WERI-Rb-1 (cell line): ENCODE measurements at regions not wholly inside any gene's neighbourhood (a gene's known extent, or its start where the extent isn't known, plus 50 kb on each side); places are given as distances from the start of the nearest gene placed in this dataset.
A peak's percentile ranks its signal among the peaks of the same experiment; 100 is the strongest.

Experiments used
- DNase-seq: peaks from one replicate; pipeline ENCODE4 v3.0.0-alpha.2; 2020
- H3K27ac ChIP-seq: fragments of 250-450 bp; sonication (Bioruptor Pico); 2 replicates; pipeline ENCODE4 v1.5.1; 2020; ENCODE audit warnings: mild to moderate bottlenecking, moderate library complexity
- H3K27me3 ChIP-seq: fragments of 250-450 bp; sonication (Bioruptor Pico); 2 replicates; pipeline ENCODE4 v1.5.1; 2021; ENCODE audit warnings: mild to moderate bottlenecking, low read depth, moderate library complexity; ENCODE audit not compliant: insufficient read depth, severe bottlenecking
- H3K36me3 ChIP-seq: fragments of 250-450 bp; sonication (Bioruptor Pico); 2 replicates; pipeline ENCODE4 v1.5.1; 2020; ENCODE audit warnings: mild to moderate bottlenecking, moderate library complexity
- H3K4me3 ChIP-seq: 2 replicates; pipeline ENCODE4 v1.5.1; 2011; ENCODE audit warnings: low read depth, mild to moderate bottlenecking, control low read depth, low read length
- H3K9me3 ChIP-seq: fragments of 250-450 bp; sonication (Bioruptor Pico); 2 replicates; pipeline ENCODE4 v1.5.1; 2021; ENCODE audit warnings: mild to moderate bottlenecking, moderate library complexity; ENCODE audit not compliant: severe bottlenecking
- CTCF ChIP-seq: IDR thresholded peaks from 2 replicates; pipeline ENCODE4 v1.5.1; 2011; ENCODE audit warnings: low read depth, mild to moderate bottlenecking, control low read depth, inconsistent platforms, low read length

- Histone ChIP-seq H3K9me3 (no peaks in the 10 kb centered on the region), H3K36me3 (no peaks in the 10 kb centered on the region; the same call in none of the 2 replicates), H3K27ac (no peak overlapping the region), H3K4me3 (no peak overlapping the region), H3K27me3 (no peaks in the 10 kb centered on the region)
- DNase-seq = peak; percentile 52
- peak; percentile 41 for TF ChIP-seq CTCF
These were observed 230.3 kb downstream of the ENGASE start for GRCh38 chr17:79304884-79305283.

GRCh38 chr17:79303641-79304205, 229.1 kb downstream of the ENGASE start:
- Histone ChIP-seq H3K4me3 (no peak overlapping the region), H3K27ac (no peak overlapping the region), H3K9me3 (no peaks in the 10 kb centered on the region), H3K27me3 (no peaks in the 10 kb centered on the region), H3K36me3 (peaks cover 1% of the 10 kb centered on the region)
- no peak for TF ChIP-seq CTCF
- DNase-seq = no peak

GRCh38 chr17:79301469-79301868, 226.8 kb downstream of the ENGASE start:
- Histone ChIP-seq H3K36me3 (peaks cover 9% of the 10 kb centered on the region), H3K27me3 (no peaks in the 10 kb centered on the region), H3K9me3 (no peaks in the 10 kb centered on the region), H3K27ac (no peak overlapping the region), H3K4me3 (no peak overlapping the region)
- peak; percentile 77 for TF ChIP-seq CTCF
- DNase-seq = peak; percentile 42

GRCh38 chr17:79299349-79299748, 224.7 kb downstream of the ENGASE start:
- Histone ChIP-seq H3K36me3 (peaks cover 9% of the 10 kb centered on the region; the same call in 1 of the 2 replicates), H3K9me3 (no peaks in the 10 kb centered on the region), H3K27me3 (no peaks in the 10 kb centered on the region), H3K4me3 (no peak overlapping the region), H3K27ac (no peak overlapping the region)
- TF ChIP-seq CTCF = peak; percentile 26; the same call in 1 of the 2 replicates
- no peak for DNase-seq

GRCh38 chr17:79298799-79299198, 224.2 kb downstream of the ENGASE start:
- no peak for DNase-seq
- H3K36me3 ChIP-seq = peaks cover 9% of the 10 kb centered on the region; the same call in 1 of the 2 replicates
- H3K27me3 ChIP-seq = no peaks in the 10 kb centered on the region
- H3K4me3 ChIP-seq = no peak overlapping the region
- H3K9me3 ChIP-seq = no peaks in the 10 kb centered on the region
- H3K27ac ChIP-seq = no peak overlapping the region
- TF ChIP-seq CTCF = no peak

- H3K36me3 ChIP-seq = peaks cover 9% of the 10 kb centered on the region; the same call in 1 of the 2 replicates
- H3K9me3 ChIP-seq = no peaks in the 10 kb centered on the region
- no peak overlapping the region for H3K4me3 ChIP-seq
- no peak for TF ChIP-seq CTCF
- no peaks in the 10 kb centered on the region for H3K27me3 ChIP-seq
- no peak for DNase-seq
- no peak overlapping the region for H3K27ac ChIP-seq
These were observed 221.6 kb downstream of the ENGASE start for GRCh38 chr17:79296243-79296642.
